ACHN (cell line): ENCODE measurements at regions not wholly inside any gene's neighbourhood (a gene's known extent, or its start where the extent isn't known, plus 50 kb on each side); places are given as distances from the start of the nearest gene placed in this dataset.
"Not testable (repeated sequence)": the region's sequence is repeated elsewhere in the genome, so short reads cannot be mapped to it uniquely, and the experiment has no call there.

Source experiments
- DNase-seq: peaks from one replicate; pipeline ENCODE4 v3.0.0-alpha.2; 2015
- in situ Hi-C: cut with HindIII; loops from 2 replicates; pipeline ENCODE4 v1.10.0; 2017; ENCODE audit warnings: low sequenced_read_pairs, low pct_ligation_motif_present, low pct_unique_long_range_greater_than_20kb

DNA sequence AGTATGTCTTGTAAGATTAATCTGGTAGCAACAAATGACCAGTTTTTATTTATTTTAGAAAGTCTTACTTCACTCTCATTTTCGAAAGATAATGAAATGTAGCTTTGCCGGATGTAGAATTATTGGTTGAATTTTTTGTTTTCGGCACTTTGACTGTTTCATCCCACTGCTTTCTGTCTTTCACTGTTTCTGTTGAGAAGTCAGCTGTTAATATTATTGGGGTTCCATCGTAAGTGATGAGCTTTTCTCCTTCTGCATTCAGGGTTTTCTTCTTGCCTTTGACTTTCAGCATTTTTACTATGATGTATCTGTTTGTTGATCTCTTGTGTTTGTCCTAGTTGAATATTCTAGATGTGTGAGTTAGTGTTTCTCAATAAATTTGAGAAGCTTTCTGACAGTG lies 383.4 kb downstream of the PAX1 start:
- in situ Hi-C loops = no loop called here
- no peak for DNase-seq

GRCh38 chr20:22080985-22081384 lies 375.5 kb downstream of the PAX1 start:
- DNase-seq = no peak
- in situ Hi-C loops = no loop called here

DNA sequence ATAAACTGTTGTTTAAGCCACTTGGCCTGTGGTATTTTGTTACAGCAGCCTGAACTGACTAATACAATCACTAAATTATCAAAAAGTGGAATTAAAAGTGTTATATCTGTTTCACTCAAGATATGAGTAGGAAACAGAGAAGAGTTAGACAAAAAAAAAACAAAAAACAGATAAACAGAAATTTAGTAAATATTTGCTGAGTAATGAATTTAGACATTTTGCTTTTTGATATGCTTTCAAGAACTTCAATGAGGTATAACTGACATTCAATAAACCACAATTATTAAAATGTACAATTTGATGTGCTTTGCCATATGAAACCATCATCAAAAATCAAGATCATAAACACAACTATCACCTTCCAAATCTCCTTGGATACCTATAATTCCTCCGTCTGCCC lies 369.2 kb downstream of the PAX1 start:
- in situ Hi-C loops = no loop called here

GRCh38 chr20:22071841-22072240 lies 366.4 kb downstream of the PAX1 start:
- no peak for DNase-seq
- in situ Hi-C loops = no loop called here

More for the DNA sequence above, 369.2 kb downstream of the PAX1 start:
- no peak for DNase-seq

DNA sequence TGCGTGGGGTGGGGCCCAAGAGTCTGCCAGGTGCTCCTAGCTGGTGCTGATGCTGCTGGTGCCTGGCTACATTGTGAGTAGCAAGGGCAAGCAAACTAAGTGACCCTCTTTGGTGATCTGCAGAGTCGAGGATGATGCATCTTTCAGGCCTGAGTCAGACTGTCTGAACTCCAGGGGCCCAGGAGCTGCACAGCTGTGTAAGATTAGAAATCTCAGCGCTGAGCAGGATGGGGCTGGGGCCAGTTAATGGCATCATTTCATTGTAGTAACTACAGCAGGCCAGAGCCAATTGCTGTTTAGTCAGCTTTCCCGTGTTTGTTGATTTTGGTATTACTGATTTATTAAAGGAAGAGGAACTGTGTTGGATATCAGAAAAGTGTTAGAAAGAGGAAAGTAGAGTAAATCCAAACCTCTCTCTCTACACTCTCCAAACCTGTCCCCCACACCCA lies 365.2 kb downstream of the PAX1 start:
- DNase-seq = no peak
- in situ Hi-C loops = no loop called here

- no peak for DNase-seq
Observed at GRCh38 chr20:22063753-22064152, 358.3 kb downstream of the PAX1 start.

DNA sequence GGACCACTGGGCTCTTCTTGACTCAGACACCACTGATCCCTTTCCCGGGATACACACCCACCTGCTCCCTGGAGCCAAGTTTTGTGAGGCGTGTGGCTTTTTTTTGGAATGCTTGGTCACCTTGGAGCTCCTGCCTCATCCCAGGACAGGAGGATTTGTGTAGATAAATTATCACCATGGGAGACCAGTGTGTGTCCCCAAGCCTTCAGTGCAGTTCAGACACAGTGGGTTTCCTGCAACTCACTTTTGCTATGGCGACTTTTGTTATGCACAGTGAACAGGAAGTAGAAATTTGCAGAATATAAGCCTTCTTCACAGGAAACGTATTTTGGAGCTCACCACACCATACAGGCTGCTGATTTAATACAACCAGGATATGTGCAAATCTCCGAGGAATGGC lies 357.4 kb downstream of the PAX1 start:
- in situ Hi-C loops = no loop called here
- DNase-seq = no peak

More at GRCh38 chr20:22063753-22064152, 358.3 kb downstream of the PAX1 start:
- in situ Hi-C loops = no loop called here

DNA sequence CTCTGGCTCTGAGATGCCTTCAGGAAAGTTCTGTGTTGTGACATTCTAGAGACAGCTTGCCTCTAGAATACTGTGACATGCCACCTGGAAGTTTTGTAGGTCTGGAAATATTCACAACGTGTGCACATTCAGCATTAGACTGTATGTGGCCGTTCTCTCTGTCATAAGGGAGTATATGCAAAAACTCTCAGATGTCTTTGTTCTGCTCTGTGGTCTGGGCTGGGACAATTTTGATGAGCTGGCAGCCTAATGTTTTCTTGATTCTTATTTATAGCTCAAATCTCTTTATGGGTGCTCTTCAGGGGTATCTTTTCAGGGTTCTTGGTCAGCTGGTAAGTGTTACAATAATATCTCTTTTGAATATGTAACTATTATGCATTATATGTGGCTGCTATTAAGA lies 355.1 kb downstream of the PAX1 start:
- DNase-seq = no peak
- in situ Hi-C loops = no loop called here

- DNase-seq = no peak
- in situ Hi-C loops = no loop called here
Observed at GRCh38 chr20:22058746-22059145, 353.3 kb downstream of the PAX1 start.

DNA sequence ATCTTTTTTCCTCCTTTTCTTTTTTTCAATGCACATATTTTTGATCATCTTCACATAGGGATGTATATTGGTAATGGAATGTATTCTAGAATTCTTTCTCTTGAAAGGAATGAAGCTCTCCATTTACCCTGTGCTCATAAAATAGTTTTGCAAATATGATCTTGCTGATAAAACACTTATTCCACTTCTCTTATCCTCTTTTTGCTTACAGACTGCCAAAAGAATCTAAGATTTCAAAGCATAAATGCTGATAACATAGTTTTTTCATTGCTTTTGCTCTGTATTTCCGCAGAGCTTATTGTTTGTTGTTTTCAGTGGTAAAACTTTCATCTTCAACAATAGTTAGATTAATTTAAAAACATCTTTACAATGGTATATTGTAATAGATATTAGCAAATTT lies 350.5 kb downstream of the PAX1 start:
- DNase-seq = no peak
- in situ Hi-C loops = no loop called here

GRCh38 chr20:22052025-22052650 lies 346.7 kb downstream of the PAX1 start:
- DNase-seq = no peak
- in situ Hi-C loops = no loop called here

- DNase-seq, in situ Hi-C loops: not testable (repeated sequence)
Observed at GRCh38 chr20:22045956-22046507, 340.6 kb downstream of the PAX1 start.

- in situ Hi-C loops = no loop called here
- DNase-seq = no peak
Observed at GRCh38 chr20:22027423-22027822, 322.0 kb downstream of the PAX1 start.

GRCh38 chr20:22020201-22020600 lies 314.7 kb downstream of the PAX1 start:
- DNase-seq = no peak
- in situ Hi-C loops = no loop called here

DNA sequence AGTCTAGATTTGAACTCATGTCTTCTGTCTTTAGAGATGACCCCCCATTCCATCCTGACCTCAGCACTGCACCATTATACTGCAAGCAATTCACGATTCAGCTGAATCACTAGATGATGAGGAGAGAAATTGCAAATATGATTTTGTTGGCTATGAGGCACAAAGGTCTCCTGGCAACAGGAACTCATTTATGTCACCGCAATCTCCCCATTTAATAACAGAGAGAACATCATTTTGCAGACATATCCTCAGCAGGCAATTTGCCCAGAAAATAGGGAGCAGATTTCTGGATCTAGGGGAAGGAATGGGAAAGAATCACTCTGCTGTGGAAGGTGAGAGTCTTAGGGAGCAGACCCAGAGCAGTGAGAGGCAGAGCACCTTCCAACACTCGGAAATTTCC lies 303.0 kb downstream of the PAX1 start:
- DNase-seq = no peak
- in situ Hi-C loops = no loop called here

DNA sequence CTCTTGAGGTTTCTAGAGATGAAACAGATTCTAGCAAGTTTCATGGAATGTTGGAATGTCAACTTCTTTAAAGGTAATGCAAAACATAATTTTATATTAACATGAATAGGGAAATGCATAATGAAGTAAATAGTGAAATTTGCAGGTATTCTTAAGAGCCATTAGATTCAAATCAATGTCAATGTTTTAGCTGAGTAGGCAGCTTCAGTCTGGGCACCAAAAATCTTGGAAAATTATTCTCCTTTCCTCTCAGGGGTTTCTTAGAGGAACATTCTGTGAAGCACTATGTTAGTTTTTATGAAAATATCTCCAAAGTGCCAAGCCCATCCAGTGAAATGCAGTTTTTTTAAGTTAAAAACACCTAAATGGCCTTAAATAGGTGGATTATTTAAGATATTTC lies 300.8 kb downstream of the PAX1 start:
- in situ Hi-C loops = no loop called here

DNA sequence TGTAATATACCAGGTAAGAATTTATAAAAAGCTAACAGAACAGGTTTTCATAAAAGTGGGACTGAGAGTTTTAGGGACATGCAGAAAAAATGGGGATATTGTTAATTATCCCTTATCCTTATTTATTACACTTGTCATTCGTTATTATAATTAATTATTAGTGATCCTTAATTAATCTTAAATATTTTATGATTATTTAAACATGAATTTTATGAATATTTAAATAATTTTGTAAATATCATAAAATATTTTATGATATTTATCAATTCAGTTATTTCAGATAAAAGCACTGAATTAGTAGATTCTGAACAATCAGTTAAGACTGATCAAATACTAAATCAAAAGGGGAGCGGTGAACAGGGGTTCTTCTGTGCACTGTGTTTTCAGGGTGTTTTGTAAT lies 300.1 kb downstream of the PAX1 start:
- DNase-seq = no peak
- in situ Hi-C loops = no loop called here

More for the DNA sequence above, 300.8 kb downstream of the PAX1 start:
- DNase-seq = no peak

DNA sequence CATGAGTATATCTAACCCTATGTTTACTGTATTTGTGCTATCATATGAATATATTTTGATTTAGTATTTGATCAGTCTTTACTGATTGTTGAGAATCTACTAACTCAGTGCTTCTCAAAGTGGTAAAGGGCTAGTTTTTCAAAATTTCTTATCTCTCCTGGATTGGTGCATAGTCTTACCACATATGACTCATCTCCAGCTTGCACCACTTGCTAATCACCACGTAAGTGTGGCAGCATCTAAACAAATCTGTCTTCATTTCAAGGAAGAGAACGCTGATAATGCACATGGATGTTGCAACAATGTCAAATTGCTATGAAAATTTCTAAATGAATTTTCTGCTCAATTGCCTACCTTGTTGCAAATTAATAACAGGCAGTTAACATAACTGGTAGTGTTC lies 299.5 kb downstream of the PAX1 start:
- DNase-seq = no peak
- in situ Hi-C loops = no loop called here

DNA sequence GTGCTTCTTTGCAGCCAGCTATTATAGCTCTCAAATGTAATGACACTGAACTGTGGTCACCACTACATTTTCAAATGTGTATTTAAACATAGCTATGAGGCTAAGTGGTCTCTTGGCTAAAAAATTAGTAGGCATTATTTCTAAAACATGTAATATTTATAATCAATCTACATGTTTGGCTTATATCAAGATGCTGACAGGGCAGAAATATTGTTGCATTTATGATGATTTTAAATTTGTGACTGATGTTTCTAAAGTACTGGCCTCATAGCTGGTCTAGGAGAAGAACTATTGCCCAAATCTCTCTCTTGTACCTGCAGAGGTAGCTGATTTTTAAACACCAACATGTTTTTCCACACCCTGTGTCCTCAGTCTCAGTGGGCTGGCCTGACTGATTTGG lies 298.2 kb downstream of the PAX1 start:
- no peak for DNase-seq
- in situ Hi-C loops = no loop called here

DNA sequence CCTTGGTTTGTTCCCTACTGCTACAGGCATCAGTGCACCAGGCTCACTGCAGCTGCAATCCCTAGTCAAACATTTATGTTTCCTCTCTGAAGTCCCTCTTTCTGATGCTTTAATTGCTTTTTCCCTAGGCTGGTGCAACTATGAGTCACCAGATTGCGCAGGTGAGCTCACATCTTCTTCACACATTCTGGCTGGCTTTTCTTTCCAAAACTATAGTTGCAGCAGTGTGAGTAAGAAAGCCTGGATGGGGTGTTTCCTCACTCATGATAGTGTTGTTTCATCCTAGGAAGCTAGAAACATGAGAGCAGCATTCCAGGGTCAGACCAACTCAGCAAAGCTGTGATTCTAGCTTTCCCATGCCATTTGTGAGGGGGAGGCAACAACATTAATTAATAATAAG lies 296.4 kb downstream of the PAX1 start:
- in situ Hi-C loops = no loop called here
- DNase-seq = no peak

DNA sequence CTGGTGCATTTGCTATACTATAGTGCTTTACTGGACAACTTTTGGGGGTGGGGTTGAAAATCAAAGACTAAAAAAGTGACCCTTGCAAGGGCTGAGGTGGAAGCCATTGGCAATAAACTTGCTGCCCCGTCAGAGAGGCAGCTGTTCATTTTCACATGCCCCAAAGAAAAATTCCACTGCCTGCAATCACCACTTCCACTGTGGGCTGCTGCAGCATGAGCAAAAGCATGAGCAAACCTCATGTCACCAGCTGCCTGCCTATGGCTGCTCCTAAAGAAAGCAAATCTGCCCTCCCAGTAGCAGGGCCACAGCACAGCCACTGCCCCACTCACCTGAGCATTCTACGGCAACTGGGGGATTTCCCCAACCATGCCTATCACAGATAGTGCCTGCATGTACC lies 290.0 kb downstream of the PAX1 start:
- no peak for DNase-seq
- in situ Hi-C loops = no loop called here
